Activated naive CD4-positive, alpha-beta T cell treated with anti-CD3 and anti-CD28 coated beads, Interleukin-2, amount 50 U/mL, for 24 hours (primary cell): ENCODE measurements at regions not wholly inside any gene's neighbourhood (a gene's known extent, or its start where the extent isn't known, plus 50 kb on each side); places are given as distances from the start of the nearest gene placed in this dataset.
"Not testable (repeated sequence)": the region's sequence is repeated elsewhere in the genome, so short reads cannot be mapped to it uniquely, and the experiment has no call there.

ENCODE experiments used
- H3K27ac Mint-ChIP-seq: one replicate; pipeline ENCODE4 v1.8.0; 2021; ENCODE audit warnings: mild to moderate bottlenecking, mixed read lengths
- H3K27me3 Mint-ChIP-seq: one replicate; pipeline ENCODE4 v1.8.0; 2021; ENCODE audit warnings: mixed read lengths
- H3K36me3 Mint-ChIP-seq: one replicate; pipeline ENCODE4 v1.8.0; 2021; ENCODE audit warnings: mixed read lengths
- H3K4me1 Mint-ChIP-seq: one replicate; pipeline ENCODE4 v1.8.0; 2021; ENCODE audit warnings: mixed read lengths
- H3K4me3 Mint-ChIP-seq: one replicate; pipeline ENCODE4 v1.8.0; 2021; ENCODE audit warnings: mild to moderate bottlenecking, mixed read lengths
- H3K9me3 Mint-ChIP-seq: one replicate; pipeline ENCODE4 v1.8.0; 2021; ENCODE audit warnings: mixed read lengths

DNA sequence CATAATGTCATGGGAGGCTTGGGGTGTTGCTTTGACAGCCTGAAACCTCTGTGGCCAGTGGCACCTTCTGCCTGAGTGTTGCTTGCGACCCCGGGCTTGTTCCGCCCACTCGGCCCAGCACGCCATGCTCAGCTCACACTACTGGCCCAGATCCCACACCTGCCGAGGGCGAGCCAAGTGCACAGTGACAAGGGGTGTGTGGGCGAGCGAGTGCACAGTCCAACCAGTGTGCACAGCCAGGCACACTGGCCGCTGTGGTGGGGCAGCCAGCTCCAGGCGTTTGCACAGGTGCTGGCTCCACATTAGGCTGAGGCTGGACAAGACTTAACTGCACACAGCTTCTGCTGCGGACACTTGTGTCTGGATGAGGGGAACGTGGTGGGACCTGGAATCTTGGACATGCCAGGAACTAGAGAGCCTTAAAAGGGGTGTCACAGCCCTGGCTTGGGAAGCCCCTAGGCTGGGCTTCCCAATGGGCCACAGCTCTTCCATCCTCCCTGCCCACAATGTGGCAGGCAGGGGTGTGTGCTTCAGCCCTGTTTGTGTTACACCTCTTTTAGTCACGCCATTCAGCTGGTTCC, 609.2 kb upstream of the FOXG1 start:
- H3K4me1 Mint-ChIP-seq, result no peaks in the 10 kb centered on the region
- H3K36me3 Mint-ChIP-seq, result no peaks in the 10 kb centered on the region
- no peaks in the 10 kb centered on the region for H3K9me3 Mint-ChIP-seq
- H3K27ac Mint-ChIP-seq, result no peak overlapping the region
- no peak overlapping the region for H3K4me3 Mint-ChIP-seq
- H3K27me3 Mint-ChIP-seq, result no peaks in the 10 kb centered on the region

GRCh38 chr14:28157887-28158791, 608.4 kb upstream of the FOXG1 start:
- Mint-ChIP-seq H3K4me3 (no peak overlapping the region), H3K36me3 (no peaks in the 10 kb centered on the region), H3K9me3 (no peaks in the 10 kb centered on the region), H3K27me3 (no peaks in the 10 kb centered on the region), H3K27ac (no peak overlapping the region), H3K4me1 (no peaks in the 10 kb centered on the region)

DNA sequence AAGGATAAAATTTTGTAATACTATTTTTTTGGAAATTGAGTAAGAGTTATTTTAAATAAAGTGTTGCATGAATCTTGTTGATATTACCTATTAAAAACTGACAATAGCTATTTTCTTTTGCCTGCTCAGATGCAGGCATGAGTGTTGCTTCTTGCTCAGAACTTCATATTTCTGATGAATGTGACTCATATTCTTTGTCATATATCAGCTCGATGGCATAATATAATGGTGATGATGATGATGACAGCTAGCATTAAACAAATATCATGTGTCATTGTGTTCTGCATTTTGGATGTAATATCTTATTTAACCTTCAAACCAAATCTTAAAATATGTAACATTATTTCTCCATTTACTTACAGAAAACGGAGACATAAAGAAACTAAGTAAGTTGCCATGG, 605.5 kb upstream of the FOXG1 start:
- no peaks in the 10 kb centered on the region for H3K4me1 Mint-ChIP-seq
- no peaks in the 10 kb centered on the region for H3K36me3 Mint-ChIP-seq
- no peak overlapping the region for H3K4me3 Mint-ChIP-seq
- no peaks in the 10 kb centered on the region for H3K27me3 Mint-ChIP-seq
- no peak overlapping the region for H3K27ac Mint-ChIP-seq
- H3K9me3 Mint-ChIP-seq, result no peaks in the 10 kb centered on the region

DNA sequence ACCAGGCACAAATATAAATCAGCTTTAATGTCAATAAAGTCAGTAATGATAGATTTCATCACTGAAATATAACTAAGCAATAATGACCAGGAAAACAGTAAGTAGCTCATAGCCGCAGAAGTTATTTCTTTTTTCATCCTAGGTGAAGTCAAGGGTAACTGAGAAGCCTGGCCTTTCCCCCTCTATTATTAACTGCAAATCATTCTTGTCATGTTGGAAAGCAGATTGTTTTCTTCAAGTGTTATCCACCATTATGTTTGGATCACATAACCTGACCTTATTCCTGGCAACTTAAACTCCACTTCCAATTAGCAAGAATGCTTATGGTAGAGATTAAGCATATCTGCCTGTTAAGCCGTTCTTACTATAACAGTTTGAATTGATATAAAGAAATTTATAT, 603.4 kb upstream of the FOXG1 start:
- H3K4me1 Mint-ChIP-seq, result no peaks in the 10 kb centered on the region
- H3K36me3 Mint-ChIP-seq, result no peaks in the 10 kb centered on the region
- no peaks in the 10 kb centered on the region for H3K27me3 Mint-ChIP-seq
- no peak overlapping the region for H3K27ac Mint-ChIP-seq
- H3K4me3 Mint-ChIP-seq, result no peak overlapping the region
- no peaks in the 10 kb centered on the region for H3K9me3 Mint-ChIP-seq

GRCh38 chr14:28163897-28164296, 602.7 kb upstream of the FOXG1 start:
- H3K4me1 Mint-ChIP-seq, result no peaks in the 10 kb centered on the region
- H3K9me3 Mint-ChIP-seq, result peaks cover under 1% of the 10 kb centered on the region
- no peaks in the 10 kb centered on the region for H3K36me3 Mint-ChIP-seq
- H3K4me3 Mint-ChIP-seq, result no peak overlapping the region
- no peaks in the 10 kb centered on the region for H3K27me3 Mint-ChIP-seq
- no peak overlapping the region for H3K27ac Mint-ChIP-seq

DNA sequence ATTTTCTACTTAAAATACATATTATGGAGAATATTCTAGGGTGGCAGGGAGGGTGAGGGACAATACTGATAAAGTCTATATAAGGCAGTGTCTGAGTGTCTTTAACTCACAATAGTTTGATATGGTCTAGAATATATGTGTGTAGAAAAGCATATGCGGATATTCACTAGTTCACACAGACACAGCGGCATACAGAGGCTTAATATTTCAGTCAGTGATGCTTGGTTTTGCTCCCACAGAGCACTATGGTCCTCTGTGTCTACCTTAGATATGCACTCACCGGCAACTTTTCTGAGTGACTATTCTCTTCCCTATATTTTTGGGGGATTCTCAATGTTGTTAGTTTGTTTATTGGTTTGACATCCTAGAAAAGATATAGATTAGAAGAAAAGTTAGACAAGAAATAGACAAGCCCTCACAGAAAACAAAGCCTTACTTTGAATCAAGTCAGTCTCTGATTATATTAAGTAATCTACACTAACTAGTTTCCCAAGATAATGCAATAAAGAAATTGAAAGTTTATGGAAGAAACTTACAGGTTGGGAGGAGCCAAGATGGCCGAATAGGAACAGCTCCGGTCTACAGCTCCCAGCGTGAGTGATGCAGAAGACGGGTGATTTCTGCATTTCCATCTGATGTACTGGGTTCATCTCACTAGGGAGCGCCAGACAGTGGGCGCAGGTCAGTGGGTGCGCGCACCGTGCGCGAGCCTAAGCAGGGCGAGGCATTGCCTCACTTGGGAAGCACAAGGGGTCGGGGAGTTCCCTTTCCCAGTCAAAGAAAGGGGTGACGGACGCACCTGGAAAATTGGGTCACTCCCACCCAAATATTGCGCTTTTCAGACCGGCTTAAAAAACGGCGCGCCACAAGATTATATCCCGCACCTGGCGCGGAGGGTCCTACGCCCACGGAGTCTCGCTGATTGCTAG, 578.4 kb upstream of the FOXG1 start:
- not testable (repeated sequence) for H3K4me3 Mint-ChIP-seq, H3K27me3 Mint-ChIP-seq, H3K36me3 Mint-ChIP-seq, H3K9me3 Mint-ChIP-seq, H3K4me1 Mint-ChIP-seq, H3K27ac Mint-ChIP-seq

GRCh38 chr14:28196878-28197277, 569.7 kb upstream of the FOXG1 start:
- H3K36me3 Mint-ChIP-seq, result no peaks in the 10 kb centered on the region
- H3K9me3 Mint-ChIP-seq, result peaks cover 9% of the 10 kb centered on the region
- H3K4me1 Mint-ChIP-seq, result no peaks in the 10 kb centered on the region
- H3K27me3 Mint-ChIP-seq, result no peaks in the 10 kb centered on the region
- no peak overlapping the region for H3K4me3 Mint-ChIP-seq
- H3K27ac Mint-ChIP-seq, result no peak overlapping the region

- H3K4me1 Mint-ChIP-seq, result no peaks in the 10 kb centered on the region
These were observed 546.2 kb upstream of the FOXG1 start for GRCh38 chr14:28220391-28220790.

GRCh38 chr14:28240909-28241308, 525.7 kb upstream of the FOXG1 start:
- H3K4me3 Mint-ChIP-seq, result no peak overlapping the region
- no peaks in the 10 kb centered on the region for H3K36me3 Mint-ChIP-seq
- no peaks in the 10 kb centered on the region for H3K4me1 Mint-ChIP-seq
- H3K27ac Mint-ChIP-seq, result no peak overlapping the region
- H3K27me3 Mint-ChIP-seq, result no peaks in the 10 kb centered on the region
- peaks cover 9% of the 10 kb centered on the region for H3K9me3 Mint-ChIP-seq

More at GRCh38 chr14:28220391-28220790, 546.2 kb upstream of the FOXG1 start:
- H3K9me3 Mint-ChIP-seq, result peaks cover 5% of the 10 kb centered on the region
- H3K4me3 Mint-ChIP-seq, result no peak overlapping the region
- H3K27ac Mint-ChIP-seq, result no peak overlapping the region
- H3K27me3 Mint-ChIP-seq, result no peaks in the 10 kb centered on the region
- H3K36me3 Mint-ChIP-seq, result no peaks in the 10 kb centered on the region

- H3K36me3 Mint-ChIP-seq, result no peaks in the 10 kb centered on the region
- no peak overlapping the region for H3K4me3 Mint-ChIP-seq
- no peaks in the 10 kb centered on the region for H3K4me1 Mint-ChIP-seq
- H3K27ac Mint-ChIP-seq, result no peak overlapping the region
- peaks cover 5% of the 10 kb centered on the region for H3K9me3 Mint-ChIP-seq
- no peaks in the 10 kb centered on the region for H3K27me3 Mint-ChIP-seq
These were observed 523.7 kb upstream of the FOXG1 start for GRCh38 chr14:28242895-28243294.

DNA sequence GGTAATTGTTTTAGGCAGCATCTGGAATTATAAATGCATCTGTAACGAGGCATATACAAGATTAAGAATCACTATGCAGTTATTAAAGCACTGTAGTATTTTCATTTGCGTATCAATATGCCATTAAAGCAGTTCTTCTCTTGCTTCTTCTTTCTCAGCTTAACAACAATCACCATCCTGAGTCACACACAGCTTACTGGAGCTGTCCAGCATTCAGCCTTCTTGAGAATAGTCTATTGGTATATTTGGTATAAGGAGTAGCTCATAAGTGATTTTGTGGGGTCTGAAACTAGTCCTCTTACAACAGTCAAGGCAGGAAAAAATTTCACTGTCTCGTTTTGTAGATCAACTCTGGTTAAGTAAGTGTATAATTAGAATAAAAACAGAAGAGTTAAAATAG, 523.0 kb upstream of the FOXG1 start:
- H3K27me3 Mint-ChIP-seq, result no peaks in the 10 kb centered on the region
- H3K9me3 Mint-ChIP-seq, result no peaks in the 10 kb centered on the region
- no peak overlapping the region for H3K27ac Mint-ChIP-seq
- no peaks in the 10 kb centered on the region for H3K4me1 Mint-ChIP-seq
- H3K4me3 Mint-ChIP-seq, result no peak overlapping the region
- H3K36me3 Mint-ChIP-seq, result no peaks in the 10 kb centered on the region

- Mint-ChIP-seq H3K4me1 (no peaks in the 10 kb centered on the region), H3K36me3 (no peaks in the 10 kb centered on the region), H3K27me3 (no peaks in the 10 kb centered on the region), H3K4me3 (no peak overlapping the region), H3K27ac (no peak overlapping the region), H3K9me3 (no peaks in the 10 kb centered on the region)
These were observed 521.4 kb upstream of the FOXG1 start for GRCh38 chr14:28245216-28245615.

GRCh38 chr14:28247491-28247890, 519.1 kb upstream of the FOXG1 start:
- Mint-ChIP-seq H3K4me3 (no peak overlapping the region), H3K27me3 (no peaks in the 10 kb centered on the region), H3K36me3 (no peaks in the 10 kb centered on the region), H3K9me3 (no peaks in the 10 kb centered on the region), H3K4me1 (no peaks in the 10 kb centered on the region), H3K27ac (no peak overlapping the region)

DNA sequence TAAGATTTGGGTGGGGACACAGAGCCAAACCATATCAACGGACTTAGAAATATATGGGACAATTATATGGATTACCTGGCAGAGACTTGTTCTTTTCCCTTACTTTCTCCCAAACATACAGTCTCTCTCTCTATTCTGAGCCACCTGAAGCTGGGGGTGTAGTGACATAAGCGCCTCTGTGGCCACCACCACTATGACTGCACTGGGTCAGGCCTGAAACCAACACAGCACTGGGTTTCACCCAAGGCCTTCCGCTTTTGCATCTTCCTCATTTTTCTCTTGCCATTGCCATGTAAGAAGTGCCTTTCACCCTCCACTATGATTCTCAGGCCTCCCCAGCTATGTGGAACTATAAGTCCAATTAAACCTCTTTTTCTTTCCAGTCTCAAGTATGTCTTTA, 514.5 kb upstream of the FOXG1 start:
- H3K27ac Mint-ChIP-seq, H3K4me3 Mint-ChIP-seq, H3K36me3 Mint-ChIP-seq, H3K27me3 Mint-ChIP-seq, H3K9me3 Mint-ChIP-seq, H3K4me1 Mint-ChIP-seq: not testable (repeated sequence)

- H3K4me3 Mint-ChIP-seq, result no peak overlapping the region
- no peak overlapping the region for H3K27ac Mint-ChIP-seq
- no peaks in the 10 kb centered on the region for H3K36me3 Mint-ChIP-seq
- peaks cover 12% of the 10 kb centered on the region for H3K9me3 Mint-ChIP-seq
- no peaks in the 10 kb centered on the region for H3K27me3 Mint-ChIP-seq
- H3K4me1 Mint-ChIP-seq, result no peaks in the 10 kb centered on the region
These were observed 511.8 kb upstream of the FOXG1 start for GRCh38 chr14:28254768-28255167.

DNA sequence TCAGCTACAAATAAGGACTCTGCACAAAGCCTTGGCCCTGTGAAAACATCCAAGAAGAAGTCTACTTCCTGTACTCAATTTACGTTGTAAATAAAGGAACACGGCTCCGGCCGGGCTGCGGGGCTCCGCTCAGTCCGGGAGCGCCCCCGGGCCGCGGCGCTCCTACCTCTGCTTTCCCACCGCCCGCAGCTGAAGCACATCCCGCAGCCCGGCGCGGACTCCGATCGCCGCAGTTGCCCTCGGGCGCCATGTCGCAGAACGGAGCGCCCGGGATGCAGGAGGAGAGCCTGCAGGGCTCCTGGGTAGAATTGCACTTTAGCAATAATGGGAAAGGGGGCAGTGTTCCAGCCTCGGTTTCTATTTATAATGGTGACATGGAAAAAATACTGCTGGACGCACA, 502.3 kb upstream of the FOXG1 start:
- Mint-ChIP-seq H3K27me3 (no peaks in the 10 kb centered on the region), H3K27ac (no peak overlapping the region), H3K36me3 (no peaks in the 10 kb centered on the region), H3K4me1 (no peaks in the 10 kb centered on the region), H3K9me3 (peaks cover 22% of the 10 kb centered on the region), H3K4me3 (no peak overlapping the region)
